ENCODE measurements at regions not wholly inside any gene's neighbourhood (a gene's known extent, or its start where the extent isn't known, plus 50 kb on each side); places are given as distances from the start of the nearest gene placed in this dataset.

- DNase-seq (ENCODE audit: low read depth), result peak; percentile 68
Measured at GRCh38 chr3:153029350-153029749, 132.7 kb upstream of the RAP2B start.

- no peak for DNase-seq (ENCODE audit: low read depth)
Measured at GRCh38 chr3:153032891-153033290, 129.1 kb upstream of the RAP2B start.

- no peak for DNase-seq (ENCODE audit: low read depth)
Measured at GRCh38 chr3:153036846-153037245, 125.2 kb upstream of the RAP2B start.

- no peak for DNase-seq (ENCODE audit: low read depth)
Measured at GRCh38 chr3:153038367-153038766, 123.7 kb upstream of the RAP2B start.

- DNase-seq (ENCODE audit: low read depth), result no peak
Measured at GRCh38 chr3:153038779-153039178, 123.2 kb upstream of the RAP2B start.

- no peak for DNase-seq (ENCODE audit: low read depth)
Measured at GRCh38 chr3:153041181-153041580, 120.8 kb upstream of the RAP2B start.

GRCh38 chr3:153042088-153042487 is 119.9 kb upstream of the RAP2B start:
- no peak for DNase-seq (ENCODE audit: low read depth)

GRCh38 chr3:153043729-153044328 is 118.2 kb upstream of the RAP2B start:
- peak; percentile 58 for DNase-seq (ENCODE audit: low read depth)

GRCh38 chr3:153045150-153045549 is 116.9 kb upstream of the RAP2B start:
- DNase-seq (ENCODE audit: low read depth), result no peak

- DNase-seq (ENCODE audit: low read depth), result no peak
Measured at GRCh38 chr3:153050978-153051377, 111.0 kb upstream of the RAP2B start.

GRCh38 chr3:153051427-153052095 is 110.5 kb upstream of the RAP2B start:
- peak; percentile 86 for DNase-seq (ENCODE audit: low read depth)

- peak; percentile 95 for DNase-seq (ENCODE audit: low read depth)
Measured at GRCh38 chr3:153052096-153052460, 109.9 kb upstream of the RAP2B start.

- DNase-seq (ENCODE audit: low read depth), result no peak
Measured at GRCh38 chr3:153055217-153055616, 106.8 kb upstream of the RAP2B start.

- DNase-seq (ENCODE audit: low read depth), result no peak
Measured at GRCh38 chr3:153055779-153056178, 106.2 kb upstream of the RAP2B start.

GRCh38 chr3:153058031-153058688 is 103.9 kb upstream of the RAP2B start:
- DNase-seq (ENCODE audit: low read depth), result peak; percentile 83

- no peak for DNase-seq (ENCODE audit: low read depth)
Measured at GRCh38 chr3:153060346-153060745, 101.7 kb upstream of the RAP2B start.

- no peak for DNase-seq (ENCODE audit: low read depth)
Measured at GRCh38 chr3:153061938-153062528, 100.0 kb upstream of the RAP2B start.

- no peak for DNase-seq (ENCODE audit: low read depth)
Measured at GRCh38 chr3:153063337-153063736, 98.7 kb upstream of the RAP2B start.

GRCh38 chr3:153066983-153067382 is 95.0 kb upstream of the RAP2B start:
- no peak for DNase-seq (ENCODE audit: low read depth)

GRCh38 chr3:153069598-153070510 is 92.2 kb upstream of the RAP2B start:
- DNase-seq (ENCODE audit: low read depth), result peak; percentile 58

- no peak for DNase-seq (ENCODE audit: low read depth)
Measured at GRCh38 chr3:153070511-153070868, 91.5 kb upstream of the RAP2B start.

- no peak for DNase-seq (ENCODE audit: low read depth)
Measured at GRCh38 chr3:153072382-153072781, 89.6 kb upstream of the RAP2B start.

Measured in EH (cell line).